ENCODE measurements at regions not wholly inside any gene's neighbourhood (a gene's known extent, or its start where the extent isn't known, plus 50 kb on each side); places are given as distances from the start of the nearest gene placed in this dataset.

GRCh38 chr16:73205153-73205886 is 157.4 kb upstream of the ZFHX3 start:
- H3K36me3 ChIP-seq (ENCODE audit: control insufficient read depth in 4 of 4, insufficient read depth in 4 of 4, low read length in 3 of 4), result no peaks in the 10 kb centered on the region
- ChIA-PET CTCF (no interaction called here), POLR2A (no interaction called here)
- no peaks in the 10 kb centered on the region for H3K27me3 ChIP-seq (replicated peaks in 2 of 5; ENCODE audit: control insufficient read depth in 4 of 5, insufficient read depth in 5 of 5, low read length in 4 of 5)
- H3K9me3 ChIP-seq (ENCODE audit: control extremely low read depth in 1 of 5, control insufficient read depth in 4 of 5, insufficient read depth in 2 of 5, low read depth in 1 of 5, low read length in 4 of 5), result peaks cover 0 to 3% (median 0%) of the 10 kb centered on the region in 5 experiments
- H3K4me3 ChIP-seq (ENCODE audit: control insufficient read depth in 1 of 7, extremely low read depth in 1 of 7, insufficient read depth in 4 of 7, low read depth in 2 of 7, low read length in 6 of 7), result no peak overlapping the region
- no peak overlapping the region for H3K27ac ChIP-seq (ENCODE audit: insufficient read depth in 1 of 2, low read depth in 1 of 2, low read length in 2 of 2, poor library complexity in 1 of 2, severe bottlenecking in 2 of 2)
- 95% methylated on average over 3 of the region's 9 CpGs for WGBS (ENCODE audit: insufficient coverage)
- no peak for DNase-seq
- H3K4me1 ChIP-seq (ENCODE audit: control extremely low read depth in 1 of 4, control insufficient read depth in 4 of 4, insufficient read depth in 4 of 4, low read length in 3 of 4), result peaks cover under 1 to 3% (median 2%) of the 10 kb centered on the region in 4 experiments

DNA sequence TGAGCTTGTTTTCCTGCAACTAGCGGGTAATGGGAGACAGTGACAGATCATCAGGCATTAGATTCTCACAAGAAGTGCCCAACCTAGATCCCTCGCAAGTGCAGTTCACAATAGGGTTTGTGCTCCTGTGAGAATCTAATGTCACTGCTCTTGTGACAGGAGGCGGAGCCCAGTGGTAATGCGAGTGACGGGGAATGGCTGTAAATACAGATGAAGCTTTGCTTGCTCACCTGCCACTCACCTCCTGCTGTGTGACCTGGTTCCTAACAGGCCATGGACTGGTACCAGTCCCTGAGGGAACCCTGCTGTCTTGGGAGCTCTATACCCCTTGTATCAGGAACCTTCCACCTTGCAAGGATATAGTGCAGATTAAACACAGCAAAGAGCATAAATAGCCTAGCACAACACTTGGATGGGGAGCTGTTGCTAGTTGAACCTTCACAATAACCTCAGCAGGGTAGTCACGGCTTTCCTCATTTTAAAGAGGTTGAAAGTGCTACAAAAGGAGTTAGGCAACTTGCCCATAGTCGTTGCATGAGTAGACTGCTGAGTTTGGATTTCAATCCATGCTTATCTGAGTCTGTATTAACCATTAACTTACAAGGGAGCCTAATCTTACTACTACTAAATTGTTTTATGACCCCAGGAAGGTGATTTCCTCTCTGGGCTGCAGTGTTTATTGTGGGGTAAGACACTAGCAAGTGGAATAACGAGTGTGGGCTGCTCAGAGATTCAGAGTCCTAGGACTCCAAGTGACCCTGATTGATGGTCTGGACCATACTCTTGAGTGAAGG is 156.6 kb upstream of the ZFHX3 start:
- POLR2A ChIA-PET, result no interaction called here

GRCh38 chr16:73202161-73202729 is 154.3 kb upstream of the ZFHX3 start:
- no peaks in the 10 kb centered on the region for H3K9me3 ChIP-seq (ENCODE audit: control extremely low read depth in 1 of 5, control insufficient read depth in 4 of 5, insufficient read depth in 2 of 5, low read depth in 1 of 5, low read length in 4 of 5)
- POLR2A ChIA-PET, result no interaction called here
- CTCF ChIA-PET, result interaction anchor here (0.7 to 1.7 kb wide), 2 partner anchors 24 to 144 kb away, joined by 3 to 4 read pairs; no protein-coding TSS in a partner anchor
- H3K27ac ChIP-seq (ENCODE audit: insufficient read depth in 1 of 2, low read depth in 1 of 2, low read length in 2 of 2, poor library complexity in 1 of 2, severe bottlenecking in 2 of 2), result no peak overlapping the region
- H3K4me3 ChIP-seq (ENCODE audit: control insufficient read depth in 1 of 7, extremely low read depth in 1 of 7, insufficient read depth in 4 of 7, low read depth in 2 of 7, low read length in 6 of 7), result no peak overlapping the region
- no peak for DNase-seq
- 98% methylated on average over 5 of the region's 5 CpGs for WGBS (ENCODE audit: insufficient coverage)
- H3K27me3 ChIP-seq (replicated peaks in 2 of 5; ENCODE audit: control insufficient read depth in 4 of 5, insufficient read depth in 5 of 5, low read length in 4 of 5), result no peaks in the 10 kb centered on the region
- H3K36me3 ChIP-seq (ENCODE audit: control insufficient read depth in 4 of 4, insufficient read depth in 4 of 4, low read length in 3 of 4), result no peaks in the 10 kb centered on the region
- H3K4me1 ChIP-seq (ENCODE audit: control extremely low read depth in 1 of 4, control insufficient read depth in 4 of 4, insufficient read depth in 4 of 4, low read length in 3 of 4), result peaks cover 0 to 3% (median 0%) of the 10 kb centered on the region in 4 experiments

More for the DNA sequence above, 156.6 kb upstream of the ZFHX3 start:
- Histone ChIP-seq H3K9me3 (ENCODE audit: control extremely low read depth in 1 of 5, control insufficient read depth in 4 of 5, insufficient read depth in 2 of 5, low read depth in 1 of 5, low read length in 4 of 5) (peaks cover 0 to 3% (median 0%) of the 10 kb centered on the region in 5 experiments), H3K27ac (ENCODE audit: insufficient read depth in 1 of 2, low read depth in 1 of 2, low read length in 2 of 2, poor library complexity in 1 of 2, severe bottlenecking in 2 of 2) (no peak overlapping the region), H3K4me1 (ENCODE audit: control extremely low read depth in 1 of 4, control insufficient read depth in 4 of 4, insufficient read depth in 4 of 4, low read length in 3 of 4) (peaks cover 0 to 3% (median 0%) of the 10 kb centered on the region in 4 experiments), H3K4me3 (ENCODE audit: control insufficient read depth in 1 of 7, extremely low read depth in 1 of 7, insufficient read depth in 4 of 7, low read depth in 2 of 7, low read length in 6 of 7) (no peak overlapping the region), H3K27me3 (replicated peaks in 2 of 5; ENCODE audit: control insufficient read depth in 4 of 5, insufficient read depth in 5 of 5, low read length in 4 of 5) (no peaks in the 10 kb centered on the region), H3K36me3 (ENCODE audit: control insufficient read depth in 4 of 4, insufficient read depth in 4 of 4, low read length in 3 of 4) (no peaks in the 10 kb centered on the region)
- DNase-seq, result no peak
- 100% methylated on average over 7 of the region's 8 CpGs for WGBS (ENCODE audit: insufficient coverage)
- CTCF ChIA-PET, result interaction anchor here (1.0 kb wide), 1 partner anchor 15 kb away, joined by 3 read pairs; no protein-coding TSS in a partner anchor

- Histone ChIP-seq H3K27me3 (replicated peaks in 2 of 5; ENCODE audit: control insufficient read depth in 4 of 5, insufficient read depth in 5 of 5, low read length in 4 of 5) (no peaks in the 10 kb centered on the region), H3K9me3 (ENCODE audit: control extremely low read depth in 1 of 5, control insufficient read depth in 4 of 5, insufficient read depth in 2 of 5, low read depth in 1 of 5, low read length in 4 of 5) (no peaks in the 10 kb centered on the region), H3K4me1 (ENCODE audit: control extremely low read depth in 1 of 4, control insufficient read depth in 4 of 4, insufficient read depth in 4 of 4, low read length in 3 of 4) (peaks cover 0 to 3% (median 0%) of the 10 kb centered on the region in 4 experiments), H3K4me3 (ENCODE audit: control insufficient read depth in 1 of 7, extremely low read depth in 1 of 7, insufficient read depth in 4 of 7, low read depth in 2 of 7, low read length in 6 of 7) (no peak overlapping the region), H3K36me3 (ENCODE audit: control insufficient read depth in 4 of 4, insufficient read depth in 4 of 4, low read length in 3 of 4) (no peaks in the 10 kb centered on the region), H3K27ac (ENCODE audit: insufficient read depth in 1 of 2, low read depth in 1 of 2, low read length in 2 of 2, poor library complexity in 1 of 2, severe bottlenecking in 2 of 2) (no peak overlapping the region)
- CTCF ChIA-PET, result no interaction called here
- WGBS (ENCODE audit: insufficient coverage), result 86% methylated on average over 6 of the region's 7 CpGs
- no peak for DNase-seq
- POLR2A ChIA-PET, result no interaction called here
Measured at GRCh38 chr16:73199214-73199613, 151.3 kb upstream of the ZFHX3 start.

DNA sequence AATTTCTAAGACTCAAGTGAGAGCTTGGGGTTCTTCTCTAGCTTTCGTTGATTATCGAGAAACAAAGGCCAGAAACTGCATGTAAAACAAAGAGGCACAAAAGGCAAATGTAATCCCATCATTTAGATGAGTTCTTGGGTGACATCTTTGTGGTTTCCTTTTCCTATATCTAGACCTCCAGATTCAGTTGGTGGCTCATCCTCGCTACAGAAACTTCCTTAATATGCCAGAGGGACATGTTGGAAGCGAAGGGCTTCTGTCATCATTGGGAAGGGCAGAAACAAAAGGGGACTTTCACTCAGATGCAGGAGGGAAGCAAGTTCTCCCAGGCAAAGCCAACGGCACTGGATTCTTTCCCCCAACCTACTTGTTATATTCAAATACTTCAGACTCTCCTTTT is 150.6 kb upstream of the ZFHX3 start:
- H3K27ac ChIP-seq (ENCODE audit: insufficient read depth in 1 of 2, low read depth in 1 of 2, low read length in 2 of 2, poor library complexity in 1 of 2, severe bottlenecking in 2 of 2), result no peak overlapping the region
- CTCF ChIA-PET, result no interaction called here
- DNase-seq, result no peak
- H3K4me1 ChIP-seq (ENCODE audit: control extremely low read depth in 1 of 4, control insufficient read depth in 4 of 4, insufficient read depth in 4 of 4, low read length in 3 of 4), result peaks cover 0 to 3% (median 0%) of the 10 kb centered on the region in 4 experiments
- WGBS (ENCODE audit: insufficient coverage), result 87% methylated on average over 3 of the region's 5 CpGs
- POLR2A ChIA-PET, result no interaction called here
- no peaks in the 10 kb centered on the region for H3K27me3 ChIP-seq (replicated peaks in 2 of 5; ENCODE audit: control insufficient read depth in 4 of 5, insufficient read depth in 5 of 5, low read length in 4 of 5)
- no peaks in the 10 kb centered on the region for H3K36me3 ChIP-seq (ENCODE audit: control insufficient read depth in 4 of 4, insufficient read depth in 4 of 4, low read length in 3 of 4)
- H3K9me3 ChIP-seq (ENCODE audit: control extremely low read depth in 1 of 5, control insufficient read depth in 4 of 5, insufficient read depth in 2 of 5, low read depth in 1 of 5, low read length in 4 of 5), result no peaks in the 10 kb centered on the region
- H3K4me3 ChIP-seq (ENCODE audit: control insufficient read depth in 1 of 7, extremely low read depth in 1 of 7, insufficient read depth in 4 of 7, low read depth in 2 of 7, low read length in 6 of 7), result no peak overlapping the region

DNA sequence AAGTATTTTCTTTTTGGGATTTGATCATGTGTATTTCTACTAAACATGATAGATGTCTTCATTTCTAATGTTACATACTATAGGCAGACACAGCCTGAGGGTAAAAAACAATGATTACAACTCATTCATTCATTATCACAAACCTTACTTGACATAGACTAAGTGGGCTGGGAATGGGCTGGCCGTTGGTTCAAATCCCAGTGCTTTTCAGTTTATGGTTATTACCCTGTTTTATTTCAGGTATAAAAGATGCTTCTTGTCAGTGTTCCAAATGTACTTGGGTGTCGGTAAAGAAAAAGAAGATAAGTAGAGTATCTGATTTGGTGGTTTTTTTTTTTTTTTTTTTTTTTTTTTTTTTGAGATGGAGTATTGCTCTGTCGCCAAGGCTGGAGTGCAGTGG is 149.7 kb upstream of the ZFHX3 start:
- Histone ChIP-seq H3K9me3 (ENCODE audit: control extremely low read depth in 1 of 5, control insufficient read depth in 4 of 5, insufficient read depth in 2 of 5, low read depth in 1 of 5, low read length in 4 of 5) (no peaks in the 10 kb centered on the region), H3K4me1 (ENCODE audit: control extremely low read depth in 1 of 4, control insufficient read depth in 4 of 4, insufficient read depth in 4 of 4, low read length in 3 of 4) (no peaks in the 10 kb centered on the region), H3K4me3 (ENCODE audit: control insufficient read depth in 1 of 7, extremely low read depth in 1 of 7, insufficient read depth in 4 of 7, low read depth in 2 of 7, low read length in 6 of 7) (no peak overlapping the region), H3K27me3 (replicated peaks in 2 of 5; ENCODE audit: control insufficient read depth in 4 of 5, insufficient read depth in 5 of 5, low read length in 4 of 5) (no peaks in the 10 kb centered on the region), H3K27ac (ENCODE audit: insufficient read depth in 1 of 2, low read depth in 1 of 2, low read length in 2 of 2, poor library complexity in 1 of 2, severe bottlenecking in 2 of 2) (no peak overlapping the region), H3K36me3 (ENCODE audit: control insufficient read depth in 4 of 4, insufficient read depth in 4 of 4, low read length in 3 of 4) (no peaks in the 10 kb centered on the region)
- ChIA-PET CTCF (interaction anchor here (1.6 to 1.7 kb wide), 2 partner anchors 340 to 365 kb away, joined by 6 to 12 read pairs; no protein-coding TSS in a partner anchor), POLR2A (no interaction called here)
- 100% methylated on average over 1 of the region's 3 CpGs for WGBS (ENCODE audit: insufficient coverage)
- DNase-seq, result no peak

All from common myeloid progenitor, CD34-positive (primary cell).